HFFc6 (cell line): ENCODE measurements at regions not wholly inside any gene's neighbourhood (a gene's known extent, or its start where the extent isn't known, plus 50 kb on each side); places are given as distances from the start of the nearest gene placed in this dataset.

Experiments
- DNase-seq: peaks from one replicate; pipeline ENCODE4 v3.0.0-alpha.2; 2018
- H3K27ac Mint-ChIP-seq: 2 replicates; pipeline ENCODE4 v1.8.0; 2020; ENCODE audit warnings: mild to moderate bottlenecking, mixed read lengths
- H3K27me3 Mint-ChIP-seq: 2 replicates; pipeline ENCODE4 v1.8.0; 2021; ENCODE audit warnings: mild to moderate bottlenecking, moderate library complexity, mixed read lengths; ENCODE audit not compliant: insufficient read depth
- H3K36me3 Mint-ChIP-seq: 2 replicates; pipeline ENCODE4 v1.8.0; 2021; ENCODE audit warnings: low read depth, mixed read lengths
- H3K4me1 Mint-ChIP-seq: 2 replicates; pipeline ENCODE4 v1.8.0; 2020; ENCODE audit warnings: low read depth, mixed read lengths
- H3K4me3 Mint-ChIP-seq: 2 replicates; pipeline ENCODE4 v1.8.0; 2020; ENCODE audit warnings: mild to moderate bottlenecking, moderate library complexity, mixed read lengths
- H3K9me3 Mint-ChIP-seq: 2 replicates; pipeline ENCODE4 v1.8.0; 2020; ENCODE audit warnings: mild to moderate bottlenecking, mixed read lengths
- TF ChIP-seq, protein P1 (sequence below): fragments of 200-600 bp; sonication (generic); IDR thresholded peaks from 2 replicates; pipeline ENCODE4 v1.5.0; 2021; ENCODE audit warnings: antibody characterized with exemption, mild to moderate bottlenecking

DNA sequence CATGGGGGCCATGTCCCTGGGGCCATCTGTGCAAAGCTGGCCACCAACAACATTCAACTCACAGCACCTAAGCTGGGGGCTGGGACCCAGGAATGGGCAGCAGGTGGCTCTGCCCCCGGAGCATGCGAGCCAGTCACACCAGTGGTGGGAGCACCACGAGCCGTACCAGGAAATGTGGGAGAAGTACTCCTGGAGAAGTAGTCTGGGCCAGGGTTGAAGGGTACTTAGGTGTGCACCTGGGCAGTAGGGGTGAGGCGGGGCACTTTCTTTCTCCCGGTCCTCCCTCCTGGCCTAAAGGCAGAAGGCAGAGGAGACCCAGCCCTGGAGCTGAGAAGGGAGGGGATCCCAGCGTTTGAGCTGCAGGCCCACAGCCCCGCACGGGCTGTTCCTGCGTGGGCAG lies 94.2 kb downstream of the PLXNA1 start:
- TF ChIP-seq, protein P1, sequence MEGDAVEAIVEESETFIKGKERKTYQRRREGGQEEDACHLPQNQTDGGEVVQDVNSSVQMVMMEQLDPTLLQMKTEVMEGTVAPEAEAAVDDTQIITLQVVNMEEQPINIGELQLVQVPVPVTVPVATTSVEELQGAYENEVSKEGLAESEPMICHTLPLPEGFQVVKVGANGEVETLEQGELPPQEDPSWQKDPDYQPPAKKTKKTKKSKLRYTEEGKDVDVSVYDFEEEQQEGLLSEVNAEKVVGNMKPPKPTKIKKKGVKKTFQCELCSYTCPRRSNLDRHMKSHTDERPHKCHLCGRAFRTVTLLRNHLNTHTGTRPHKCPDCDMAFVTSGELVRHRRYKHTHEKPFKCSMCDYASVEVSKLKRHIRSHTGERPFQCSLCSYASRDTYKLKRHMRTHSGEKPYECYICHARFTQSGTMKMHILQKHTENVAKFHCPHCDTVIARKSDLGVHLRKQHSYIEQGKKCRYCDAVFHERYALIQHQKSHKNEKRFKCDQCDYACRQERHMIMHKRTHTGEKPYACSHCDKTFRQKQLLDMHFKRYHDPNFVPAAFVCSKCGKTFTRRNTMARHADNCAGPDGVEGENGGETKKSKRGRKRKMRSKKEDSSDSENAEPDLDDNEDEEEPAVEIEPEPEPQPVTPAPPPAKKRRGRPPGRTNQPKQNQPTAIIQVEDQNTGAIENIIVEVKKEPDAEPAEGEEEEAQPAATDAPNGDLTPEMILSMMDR = no peak
- Mint-ChIP-seq H3K27me3 (peaks cover 40% of the 10 kb centered on the region), H3K36me3 (peaks cover 6% of the 10 kb centered on the region; the same call in 1 of the 2 replicates), H3K4me3 (no peak overlapping the region), H3K27ac (no peak overlapping the region), H3K4me1 (peaks cover 12% of the 10 kb centered on the region; the same call in 1 of the 2 replicates), H3K9me3 (peaks cover 11% of the 10 kb centered on the region)
- no peak for DNase-seq

DNA sequence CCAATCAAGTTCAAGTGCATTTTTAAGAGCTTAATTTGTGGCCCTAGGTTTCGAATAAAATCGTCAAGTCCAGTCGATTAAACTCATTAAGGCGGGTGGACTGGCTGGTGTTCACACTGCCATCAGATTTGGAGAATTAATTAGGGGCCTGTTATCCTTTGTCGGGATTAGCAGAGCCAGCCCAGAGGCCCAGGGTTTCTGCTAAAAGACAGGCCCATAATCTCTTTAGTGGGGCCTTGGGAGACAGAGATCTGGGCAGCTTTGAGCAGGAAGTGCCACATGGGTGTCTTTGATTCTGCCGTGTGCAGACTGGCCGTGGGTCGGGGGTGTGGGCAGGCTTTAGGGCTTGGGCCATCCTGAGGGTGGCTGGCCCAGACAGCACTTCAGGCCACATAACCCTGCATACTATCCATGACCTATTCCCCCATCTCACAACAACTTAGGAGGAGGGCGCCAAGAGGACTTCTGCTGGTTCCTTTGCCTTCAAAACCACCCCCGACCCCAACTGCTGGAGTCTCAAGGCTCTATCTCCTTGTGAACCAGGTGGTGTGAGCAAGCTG lies 94.7 kb downstream of the PLXNA1 start:
- Mint-ChIP-seq H3K4me1 (peaks cover 12% of the 10 kb centered on the region; the same call in 1 of the 2 replicates), H3K9me3 (peaks cover 11% of the 10 kb centered on the region), H3K4me3 (no peak overlapping the region), H3K36me3 (peaks cover 6% of the 10 kb centered on the region; the same call in 1 of the 2 replicates), H3K27me3 (peaks cover 36% of the 10 kb centered on the region), H3K27ac (no peak overlapping the region)
- no peak for DNase-seq
- TF ChIP-seq, protein P1 = no peak

DNA sequence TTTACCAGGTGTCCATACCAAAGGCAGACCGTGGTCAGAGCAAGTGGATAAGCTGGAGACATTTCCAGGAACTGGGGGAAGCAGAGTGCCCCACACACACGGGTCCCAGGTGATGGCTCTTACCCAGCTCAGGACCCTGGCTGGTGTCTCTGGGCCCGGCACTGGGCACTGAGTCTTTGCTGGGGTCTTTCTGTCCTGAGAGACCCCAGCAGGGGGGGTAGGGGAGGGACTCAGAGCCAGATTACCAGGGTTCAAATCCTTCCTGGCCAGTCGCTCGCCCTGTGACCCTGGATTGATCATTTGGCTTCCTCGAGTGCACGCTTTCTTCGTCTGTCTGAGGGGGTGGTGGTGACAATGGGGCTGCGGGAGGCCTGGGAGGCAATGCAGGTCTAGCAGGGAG lies 95.7 kb downstream of the PLXNA1 start:
- Mint-ChIP-seq H3K27ac (no peak overlapping the region), H3K9me3 (peaks cover 11% of the 10 kb centered on the region), H3K36me3 (peaks cover 6% of the 10 kb centered on the region; the same call in 1 of the 2 replicates), H3K4me3 (no peak overlapping the region), H3K4me1 (peaks cover 12% of the 10 kb centered on the region; the same call in 1 of the 2 replicates), H3K27me3 (peaks cover 36% of the 10 kb centered on the region)
- TF ChIP-seq, protein P1 = no peak
- no peak for DNase-seq

DNA sequence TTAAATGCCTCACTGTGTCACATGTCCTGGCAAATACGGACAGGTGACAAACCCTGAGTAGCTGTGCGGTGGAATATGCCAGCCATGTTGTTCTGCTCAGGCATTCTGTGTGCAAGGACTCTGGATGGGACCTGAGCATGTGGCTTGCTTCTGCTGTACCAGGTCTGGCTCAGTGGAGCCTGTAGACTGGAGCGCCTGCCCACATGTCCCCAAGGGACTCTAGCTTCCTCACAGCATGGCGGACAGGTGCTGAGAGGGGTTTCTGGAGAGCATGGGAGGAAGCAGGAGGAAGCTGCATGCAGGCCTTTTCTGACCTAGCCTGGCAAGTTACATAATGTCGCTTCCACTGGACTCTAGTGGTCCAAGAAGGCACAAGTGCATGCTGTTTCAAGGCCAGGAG lies 96.3 kb downstream of the PLXNA1 start:
- H3K27ac Mint-ChIP-seq = no peak overlapping the region

DNA sequence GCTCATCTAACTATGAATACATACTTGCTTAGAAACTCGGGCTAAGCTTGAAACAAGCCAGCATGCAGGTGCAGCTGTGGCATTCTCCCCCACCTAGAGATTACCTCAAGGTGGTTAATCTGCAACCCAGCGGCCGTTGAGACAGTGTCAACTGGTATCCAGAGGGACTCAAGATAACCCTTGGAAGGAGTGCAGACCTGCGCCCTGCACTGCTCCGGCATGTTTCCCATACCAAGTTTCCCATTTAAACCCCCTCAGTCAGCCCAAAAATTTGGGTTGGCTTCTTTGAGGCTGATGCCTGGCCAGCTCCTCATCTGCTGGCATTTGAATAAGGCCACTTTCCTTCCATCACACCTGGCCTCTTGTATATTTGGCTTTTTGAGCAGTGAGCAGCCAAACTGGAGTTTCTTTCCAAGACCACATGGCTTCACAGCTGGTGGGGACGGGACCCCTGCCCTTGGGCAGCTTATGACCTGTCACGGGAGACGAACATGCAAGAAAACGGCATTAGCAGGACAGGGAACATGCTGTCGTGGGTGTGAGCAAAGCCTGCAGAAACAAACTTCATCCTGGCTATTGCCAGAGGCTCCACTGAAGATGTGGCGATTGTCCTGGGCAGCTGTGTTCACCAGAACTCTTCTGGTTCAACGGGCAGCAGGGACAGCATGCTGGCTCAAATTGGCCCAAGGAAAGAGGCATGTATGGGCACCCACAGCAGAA lies 98.2 kb downstream of the PLXNA1 start:
- TF ChIP-seq, protein P1 = no peak
- no peaks in the 10 kb centered on the region for H3K4me1 Mint-ChIP-seq
- H3K9me3 Mint-ChIP-seq = no peaks in the 10 kb centered on the region
- DNase-seq = no peak
- H3K27me3 Mint-ChIP-seq = peaks cover 42% of the 10 kb centered on the region
- no peak overlapping the region for H3K4me3 Mint-ChIP-seq
- H3K27ac Mint-ChIP-seq = no peak overlapping the region
- H3K36me3 Mint-ChIP-seq = no peaks in the 10 kb centered on the region

More for the DNA sequence above, 96.3 kb downstream of the PLXNA1 start:
- H3K27me3 Mint-ChIP-seq = peaks cover 36% of the 10 kb centered on the region
- TF ChIP-seq, protein P1 = no peak
- no peak overlapping the region for H3K4me3 Mint-ChIP-seq
- H3K9me3 Mint-ChIP-seq = peaks cover 11% of the 10 kb centered on the region
- H3K36me3 Mint-ChIP-seq = peaks cover 6% of the 10 kb centered on the region; the same call in 1 of the 2 replicates
- DNase-seq = no peak
- H3K4me1 Mint-ChIP-seq = peaks cover 12% of the 10 kb centered on the region; the same call in 1 of the 2 replicates
